ENCODE measurements at regions not wholly inside any gene's neighbourhood (a gene's known extent, or its start where the extent isn't known, plus 50 kb on each side); places are given as distances from the start of the nearest gene placed in this dataset.
"Not testable (repeated sequence)": the region's sequence is repeated elsewhere in the genome, so short reads cannot be mapped to it uniquely, and the experiment has no call there.

- no peak for DNase-seq
These were observed 171.8 kb downstream of the MATN1 start for GRCh38 chr1:30551603-30552002.

- no peak for DNase-seq
These were observed 172.8 kb downstream of the MATN1 start for GRCh38 chr1:30550365-30551220.

DNA sequence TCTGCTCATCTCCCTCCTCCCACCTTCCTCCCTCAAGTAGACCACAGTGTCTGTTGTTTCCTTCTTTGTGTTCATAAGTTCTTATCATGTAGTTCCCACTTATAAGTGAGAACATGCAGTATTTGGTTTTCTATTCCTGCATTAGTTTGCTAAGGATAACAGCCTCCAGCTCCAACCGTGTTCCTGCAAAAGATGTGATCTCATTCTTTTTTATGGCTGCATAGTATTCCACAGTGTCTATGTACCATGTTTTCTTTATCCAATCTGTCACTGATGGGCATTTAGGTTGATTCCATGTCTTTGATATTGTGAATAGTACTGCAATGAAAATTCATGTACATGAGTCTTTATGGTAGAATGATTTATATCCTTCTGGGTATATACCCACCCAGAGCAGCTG lies 173.5 kb downstream of the MATN1 start:
- DNase-seq: not testable (repeated sequence)

GRCh38 chr1:30548294-30548693 lies 175.1 kb downstream of the MATN1 start:
- no peak for DNase-seq

- DNase-seq: not testable (repeated sequence)
These were observed 176.1 kb downstream of the MATN1 start for GRCh38 chr1:30547326-30547725.

DNA sequence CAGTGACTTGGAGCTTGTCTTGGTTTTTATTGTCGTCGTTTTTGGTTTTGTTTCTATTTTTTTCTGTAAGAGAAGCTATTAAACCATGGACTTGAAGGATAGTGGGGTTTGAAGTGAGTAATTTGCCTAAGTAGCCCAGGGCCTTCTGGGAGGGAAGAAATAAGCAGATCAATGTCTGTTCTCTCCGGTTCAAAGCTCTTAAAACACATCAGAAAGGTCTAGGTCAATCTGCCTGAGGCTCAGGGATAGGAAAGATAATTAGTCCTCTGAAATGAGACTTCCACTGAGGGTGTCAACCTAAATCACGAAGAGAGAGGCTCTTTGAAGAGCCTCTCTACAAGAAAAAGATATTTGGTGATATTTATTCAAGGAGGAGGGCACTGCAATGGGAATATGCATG lies 178.0 kb downstream of the MATN1 start:
- DNase-seq: no peak

GRCh38 chr1:30541721-30542485 lies 181.5 kb downstream of the MATN1 start:
- no peak for DNase-seq

DNA sequence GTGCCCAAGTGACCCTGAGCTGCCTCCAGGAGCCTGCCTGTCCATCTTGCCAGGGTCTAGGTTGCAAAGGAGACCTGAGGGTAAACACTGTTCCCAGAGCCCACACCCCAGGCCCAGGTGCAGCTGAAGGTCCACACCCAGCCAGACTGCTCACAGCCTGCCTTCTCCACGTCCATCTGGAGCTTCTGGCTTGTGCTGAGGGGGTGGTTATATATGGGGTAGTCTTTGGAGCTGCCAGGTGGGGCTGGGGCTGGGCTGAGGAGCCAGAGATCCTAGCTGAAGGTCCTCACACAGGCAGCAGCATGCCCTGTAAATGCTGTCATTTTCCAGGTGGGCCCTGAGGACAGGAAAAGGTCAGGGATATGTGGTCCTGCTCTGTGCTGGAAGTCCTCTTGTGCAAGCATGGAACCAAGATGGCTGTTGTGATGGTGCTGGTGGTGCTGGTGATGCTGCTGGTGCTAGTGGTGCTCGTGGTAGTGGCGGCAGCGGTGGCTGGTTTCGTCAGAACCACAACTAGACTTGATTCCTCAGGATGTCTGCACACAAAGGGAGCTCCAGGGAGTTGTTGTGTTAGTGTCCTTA lies 182.7 kb downstream of the MATN1 start:
- no peak for DNase-seq

DNA sequence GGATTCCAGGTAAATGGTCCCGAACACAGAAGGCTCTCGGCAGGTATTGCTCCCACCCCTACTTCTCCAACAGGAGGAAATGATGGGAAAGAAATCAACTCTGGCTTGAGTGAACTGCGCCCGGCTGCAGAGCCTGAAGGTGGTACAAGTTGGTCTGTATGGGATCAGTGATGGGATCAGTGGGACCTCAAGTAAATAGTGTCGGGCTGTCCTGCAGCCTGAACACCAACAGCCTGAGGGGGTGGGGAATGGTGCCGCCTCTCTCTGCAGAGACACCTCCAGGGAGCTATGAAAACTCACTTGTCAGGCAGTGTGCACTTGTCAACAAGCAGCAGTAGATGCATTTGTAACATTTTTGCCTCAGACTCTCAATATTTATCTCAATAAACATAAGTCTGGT lies 183.5 kb downstream of the MATN1 start:
- no peak for DNase-seq

DNA sequence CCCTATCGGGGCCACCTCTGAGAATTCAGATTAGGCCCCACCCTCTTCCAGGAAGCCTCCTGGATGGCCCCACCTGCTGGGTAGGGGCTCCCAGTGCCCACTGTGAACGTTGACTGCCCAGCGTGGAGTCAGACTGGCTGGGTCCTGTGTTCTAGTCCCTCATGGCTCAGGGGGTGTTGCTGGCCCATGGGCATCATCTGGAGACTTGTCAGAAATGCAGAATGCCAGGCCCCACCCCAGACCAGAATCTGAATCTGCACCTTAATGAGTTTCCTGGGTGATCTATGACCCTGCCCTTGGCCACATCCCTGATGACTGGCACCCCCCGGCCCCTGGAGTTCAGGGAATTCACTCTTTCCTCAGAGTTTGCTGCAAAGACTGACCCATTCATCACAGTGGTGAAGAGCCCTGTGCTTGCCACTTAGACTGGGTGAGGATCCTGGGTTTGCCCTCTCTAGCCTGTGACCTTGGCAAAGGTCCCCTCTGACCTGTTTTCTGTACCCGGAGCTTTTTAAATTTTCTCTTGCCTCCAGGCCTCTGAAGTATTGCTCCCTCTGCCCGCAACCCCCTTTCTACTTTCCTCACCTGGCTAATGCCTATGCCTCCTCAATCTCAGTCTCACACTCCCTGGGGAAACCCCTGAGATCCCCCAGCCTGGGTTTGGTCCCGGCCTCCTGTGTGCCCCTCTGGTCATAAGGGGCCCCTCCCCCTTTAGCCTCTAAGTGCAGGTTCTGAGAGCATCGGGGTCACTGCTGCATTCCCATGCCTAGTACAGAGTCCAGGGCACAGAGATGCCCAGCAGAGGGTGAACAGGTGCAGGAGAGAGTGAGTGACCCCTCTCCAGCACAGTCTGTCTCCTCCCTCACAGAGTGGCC lies 184.2 kb downstream of the MATN1 start:
- no peak for DNase-seq

- no peak for DNase-seq
These were observed 185.0 kb downstream of the MATN1 start for GRCh38 chr1:30538226-30538992.

GRCh38 chr1:30537279-30537678 lies 186.1 kb downstream of the MATN1 start:
- DNase-seq: no peak

GRCh38 chr1:30536530-30536929 lies 186.9 kb downstream of the MATN1 start:
- DNase-seq: no peak

- DNase-seq: no peak
These were observed 187.6 kb downstream of the MATN1 start for GRCh38 chr1:30535595-30536325.

- DNase-seq: no peak
These were observed 188.8 kb downstream of the MATN1 start for GRCh38 chr1:30534551-30534940.

GRCh38 chr1:30533796-30534550 lies 189.4 kb downstream of the MATN1 start:
- DNase-seq: no peak

GRCh38 chr1:30533141-30533540 lies 190.2 kb downstream of the MATN1 start:
- no peak for DNase-seq

GRCh38 chr1:30532621-30533020 lies 190.8 kb downstream of the MATN1 start:
- no peak for DNase-seq

GRCh38 chr1:30527511-30528140 lies 195.8 kb downstream of the MATN1 start:
- DNase-seq: no peak
